Endometrium (tissue), 2 donors: ENCODE measurements at regions not wholly inside any gene's neighbourhood (a gene's known extent, or its start where the extent isn't known, plus 50 kb on each side); places are given as distances from the start of the nearest gene placed in this dataset.

Experiments
- FAIRE-seq: peaks from 2 replicates; lab custom pipeline; 2012; peaks lifted over from hg19 to GRCh38; lab: Jason Lieb, UNC
- donor health status: control.
- donor health status: control.

DNA sequence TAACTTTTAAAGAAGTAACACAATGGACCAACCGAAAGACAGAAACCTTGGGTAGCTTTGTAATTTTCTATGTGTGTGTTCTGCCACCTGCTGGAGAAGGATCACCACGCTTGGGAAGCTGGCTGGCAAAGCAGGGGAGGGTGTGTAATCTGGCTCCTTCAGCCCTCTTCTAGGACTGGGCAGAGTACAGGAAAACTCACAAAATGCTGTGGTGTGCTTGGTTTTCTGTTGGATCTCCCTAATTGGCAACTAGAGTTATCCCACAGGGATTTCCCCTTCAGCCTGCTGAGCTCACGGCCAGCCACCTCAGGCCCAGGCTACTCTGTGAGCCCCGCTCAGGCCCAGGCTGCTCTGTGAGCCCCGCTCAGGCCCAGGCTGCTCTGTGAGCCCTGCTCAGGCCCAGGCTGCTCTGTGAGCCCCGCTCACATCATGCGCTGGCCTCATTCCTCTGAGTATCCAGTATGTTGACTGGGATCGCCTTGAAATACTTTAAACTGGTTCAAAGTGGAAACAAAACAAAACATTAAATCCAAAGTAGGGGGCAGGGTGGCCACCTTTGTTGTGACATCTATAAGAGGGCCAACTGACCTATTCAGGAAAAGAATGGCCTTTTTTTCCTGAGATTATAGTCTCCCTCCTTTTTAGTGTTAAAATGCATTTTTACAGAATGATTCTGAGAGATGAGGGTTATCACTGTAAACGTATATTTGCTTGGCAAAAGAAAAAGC lies 52.0 kb upstream of the RNU6-8 start:
- peak; percentile 33 for FAIRE-seq

DNA sequence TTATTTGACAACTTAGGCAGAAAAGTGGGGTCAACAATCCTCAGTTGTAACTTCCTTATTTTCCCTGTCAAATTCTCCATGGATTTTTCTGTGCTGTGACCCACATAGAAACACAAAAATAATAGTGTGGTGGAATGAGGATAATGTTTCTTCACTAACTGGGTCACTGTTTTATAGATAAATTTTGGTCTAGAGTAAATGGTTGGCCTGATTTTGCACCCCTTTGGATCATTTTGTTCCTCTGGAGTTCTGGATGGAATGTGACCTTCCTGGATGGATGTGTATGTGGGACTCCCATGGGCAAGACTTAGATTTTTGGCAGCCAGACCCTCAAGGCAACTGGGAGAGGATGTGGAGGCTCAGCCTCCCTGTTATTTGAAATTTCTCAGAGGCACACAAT lies 52.7 kb upstream of the RNU6-8 start:
- FAIRE-seq = no peak

DNA sequence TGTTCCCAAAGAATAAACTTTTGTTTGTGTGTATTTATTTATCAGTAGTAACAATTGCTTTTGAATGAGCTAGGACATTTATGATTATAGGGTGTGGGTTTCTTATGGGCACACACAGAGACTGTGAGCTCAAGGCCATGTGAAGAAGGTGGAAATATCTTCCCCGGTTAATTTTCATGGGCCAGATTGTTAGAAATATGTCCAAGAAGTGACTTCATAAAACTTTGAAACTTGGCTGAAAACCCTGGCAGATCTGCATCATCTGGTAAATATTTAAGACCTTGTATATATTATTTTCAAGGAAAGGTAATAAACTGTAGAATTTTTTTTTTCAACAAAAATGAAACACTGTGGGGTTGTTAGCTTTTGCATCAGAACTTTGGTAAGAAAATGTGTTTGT lies 53.5 kb upstream of the RNU6-8 start:
- peak; percentile 55 for FAIRE-seq

DNA sequence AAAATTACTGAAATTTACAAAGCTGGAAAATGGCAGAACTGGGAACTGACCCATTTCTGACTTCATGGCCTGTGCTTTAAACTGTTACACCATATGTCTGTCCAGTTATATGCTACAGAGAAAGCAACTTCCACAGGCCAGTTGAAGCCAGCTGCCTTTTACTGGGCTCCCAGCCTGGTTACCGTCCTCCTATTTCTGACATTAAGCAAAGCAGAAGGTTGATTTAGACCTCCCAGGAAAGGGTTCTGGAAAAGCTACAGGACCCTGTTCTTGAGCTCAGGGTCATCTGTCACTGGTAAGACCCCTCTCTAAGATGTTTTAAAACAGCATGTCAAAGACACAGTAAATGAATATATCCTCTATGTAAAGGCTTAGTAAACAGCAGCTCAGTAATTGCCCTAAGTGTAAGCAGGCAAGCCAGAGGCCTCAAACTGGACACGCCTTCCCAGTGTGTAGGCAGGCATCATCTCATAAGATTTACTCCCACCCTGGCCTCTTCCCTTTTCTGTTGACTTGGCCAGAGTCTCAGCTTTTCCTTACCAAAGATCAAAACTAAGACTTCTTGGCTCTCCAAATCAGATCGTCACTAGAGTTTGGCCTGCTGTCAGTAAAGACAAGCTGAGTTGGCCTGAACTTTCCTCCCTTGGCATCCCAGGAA lies 55.4 kb upstream of the RNU6-8 start:
- FAIRE-seq = no peak

DNA sequence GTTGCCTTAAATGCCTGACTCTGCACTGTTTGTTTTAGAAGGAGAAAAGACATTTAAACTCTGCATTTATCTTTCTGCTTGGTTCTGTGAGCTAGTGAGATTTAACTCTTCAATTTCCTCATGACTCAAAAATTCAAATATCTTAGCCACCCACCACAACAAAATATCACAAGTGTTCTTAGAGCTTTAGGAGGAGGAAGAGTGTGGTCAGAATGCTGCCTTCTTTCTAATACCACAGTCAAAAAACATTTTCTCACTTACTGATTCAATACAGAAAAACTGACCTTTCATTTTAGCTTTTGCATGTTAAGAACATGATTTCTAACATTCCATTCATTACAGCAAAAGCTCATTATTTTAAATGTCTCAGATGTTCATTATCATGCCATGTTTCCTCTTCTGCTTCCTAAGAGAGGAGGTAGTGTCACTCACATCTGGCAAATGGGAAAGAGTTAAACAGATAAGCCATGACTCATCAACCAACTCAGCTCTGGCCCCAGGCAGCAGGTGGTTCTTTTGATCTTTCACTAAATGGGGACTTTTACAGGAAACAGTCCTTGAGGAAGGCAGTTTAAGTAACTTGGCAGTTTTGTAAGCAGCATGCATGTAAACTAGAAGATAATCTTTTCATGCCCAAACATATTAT lies 56.4 kb upstream of the RNU6-8 start:
- FAIRE-seq = no peak

DNA sequence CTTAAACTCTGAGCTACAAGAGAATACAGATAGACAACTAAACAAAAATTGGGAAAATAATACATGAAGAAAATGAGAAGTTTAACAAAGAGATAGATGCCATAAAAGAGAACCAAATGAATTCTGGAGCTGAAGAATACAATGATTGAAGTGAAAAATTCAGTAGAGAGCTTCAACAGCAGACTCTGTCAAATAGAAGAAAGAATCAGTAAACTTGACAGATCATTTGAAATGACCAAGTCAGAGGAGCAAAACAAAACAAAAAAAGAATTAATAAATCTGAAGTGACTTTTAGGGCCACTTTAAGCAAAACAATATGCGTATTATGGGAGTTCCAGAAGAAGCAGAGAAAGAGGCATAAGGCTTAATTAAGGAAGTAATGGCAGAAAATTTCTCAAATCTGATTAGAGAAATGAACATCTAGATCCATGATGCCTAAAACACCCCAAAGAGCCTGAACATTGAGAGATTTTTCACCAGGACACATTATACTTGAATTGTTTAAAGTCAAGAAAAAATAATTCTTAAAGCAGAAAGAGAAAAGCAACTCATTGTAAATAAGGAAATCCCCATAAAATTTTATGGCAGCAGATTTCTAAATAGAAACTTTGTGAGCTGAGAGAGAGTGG lies 61.0 kb upstream of the RNU6-8 start:
- no peak for FAIRE-seq

DNA sequence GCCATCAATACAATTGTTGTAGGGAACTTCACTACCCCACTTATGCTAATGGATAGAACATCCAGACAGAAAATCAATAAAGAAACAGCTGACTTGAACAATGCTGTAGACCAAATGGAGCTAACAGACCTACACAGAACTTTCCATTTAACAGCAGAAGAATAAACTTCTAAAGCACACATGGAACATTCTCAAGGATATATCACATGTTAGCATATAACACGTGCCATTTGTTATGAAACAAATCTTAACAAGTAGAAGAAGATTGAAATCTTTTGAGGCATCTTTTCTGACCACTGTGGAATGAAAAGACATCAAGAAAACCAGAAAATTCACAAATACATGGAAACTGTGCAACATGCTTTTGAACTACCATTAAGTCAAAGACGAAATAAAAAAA lies 62.5 kb upstream of the RNU6-8 start:
- no peak for FAIRE-seq

DNA sequence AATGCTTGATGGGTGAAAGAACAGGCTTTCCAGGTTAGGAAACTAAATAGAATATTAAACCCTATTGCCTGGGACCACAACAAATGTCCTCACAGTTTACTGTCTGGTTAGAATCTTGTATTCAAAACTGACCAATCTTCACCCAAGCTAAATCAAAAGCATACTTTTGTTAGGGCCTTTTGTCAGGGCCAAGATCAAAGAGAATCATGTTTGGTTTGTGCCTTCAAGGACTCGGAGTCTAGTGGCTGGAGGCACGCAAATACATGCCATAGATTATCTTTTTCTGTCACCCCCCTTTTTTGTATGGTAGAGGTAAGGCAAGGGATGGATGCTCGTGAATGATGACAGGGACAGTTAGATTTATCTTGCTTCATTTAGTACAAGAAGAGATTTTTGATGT lies 51.1 kb upstream of the AKAP6 start:
- no peak for FAIRE-seq
